ENCODE measurements at regions not wholly inside any gene's neighbourhood (a gene's known extent, or its start where the extent isn't known, plus 50 kb on each side); places are given as distances from the start of the nearest gene placed in this dataset.
"Not testable (repeated sequence)": the region's sequence is repeated elsewhere in the genome, so short reads cannot be mapped to it uniquely, and the experiment has no call there.

DNA sequence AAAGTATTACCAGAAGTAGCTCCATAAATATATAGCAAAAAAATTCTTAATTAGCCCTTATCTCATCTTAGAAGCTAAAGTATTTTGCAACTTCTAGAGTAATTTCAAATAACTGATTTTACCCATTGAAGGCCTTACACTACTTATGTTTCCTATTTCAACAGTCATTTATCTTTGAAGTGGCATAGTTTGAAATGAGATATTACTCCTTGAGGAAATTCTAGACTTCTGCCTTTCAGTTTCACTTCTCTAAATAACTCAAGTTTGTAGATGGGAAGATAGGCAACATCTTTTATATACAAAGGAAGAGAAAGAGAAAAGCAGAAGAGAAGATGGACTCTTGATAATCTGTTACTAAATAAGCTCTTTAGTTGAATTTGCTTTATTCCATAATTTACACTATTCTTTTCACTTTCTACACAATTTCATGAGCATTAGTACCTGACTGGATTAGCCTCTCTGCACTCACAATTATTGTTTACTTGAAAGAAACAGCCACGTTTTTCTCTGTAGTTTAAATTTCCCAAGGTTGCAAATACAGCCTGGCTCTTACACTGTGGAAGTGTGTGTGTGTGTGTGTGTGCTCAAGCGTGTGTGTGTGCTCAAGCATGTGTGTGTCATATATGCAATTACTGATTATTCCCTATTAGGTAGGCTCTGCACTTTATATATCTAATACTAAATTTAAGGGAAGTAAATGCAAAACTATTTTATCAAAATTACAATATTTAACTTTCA, 60.6 kb upstream of the EMB start:
- no peak for ATAC-seq (replicated peaks; ENCODE audit: extremely low read depth, poor library complexity, severe bottlenecking)
- H3K36me3 Mint-ChIP-seq (ENCODE audit: insufficient read depth): no peaks in the 10 kb centered on the region
- no peak for DNase-seq (ENCODE audit: low spot score in 2 of 2)

DNA sequence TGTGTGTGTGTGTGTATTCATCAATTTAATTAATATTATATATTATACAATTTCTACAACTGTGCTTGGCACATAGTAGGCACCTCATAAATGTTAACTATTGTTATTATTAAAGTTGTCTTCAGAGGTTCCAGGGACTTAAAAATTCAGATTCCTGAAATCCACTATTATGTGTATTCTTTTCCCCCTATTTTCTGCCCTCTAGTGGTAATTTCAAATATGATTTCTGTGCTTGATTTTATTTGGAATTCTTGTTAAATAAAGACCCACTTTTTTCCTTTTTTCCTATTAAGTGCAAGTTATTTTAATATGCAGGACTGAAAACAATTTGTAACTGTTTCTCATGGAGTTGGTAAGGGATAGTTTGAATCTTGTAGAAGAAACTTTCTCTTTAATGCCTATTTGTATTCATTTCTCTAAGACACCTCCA, 72.0 kb upstream of the EMB start:
- peak overlapping the region; percentile 56 for H3K27ac Mint-ChIP-seq (ENCODE audit: low read depth)
- not testable (repeated sequence) for H3K36me3 Mint-ChIP-seq (ENCODE audit: insufficient read depth); H3K4me3 Mint-ChIP-seq; ATAC-seq (replicated peaks; ENCODE audit: extremely low read depth, poor library complexity, severe bottlenecking); H3K9me3 Mint-ChIP-seq; H3K27me3 Mint-ChIP-seq; DNase-seq (ENCODE audit: low spot score in 2 of 2)
- H3K4me1 Mint-ChIP-seq: peaks cover 22% of the 10 kb centered on the region

More for the DNA sequence above, 60.6 kb upstream of the EMB start:
- H3K4me1 Mint-ChIP-seq: peaks cover 15% of the 10 kb centered on the region
- H3K4me3 Mint-ChIP-seq: peak overlapping the region; percentile 9
- no peaks in the 10 kb centered on the region for H3K9me3 Mint-ChIP-seq
- no peak overlapping the region for H3K27ac Mint-ChIP-seq (ENCODE audit: low read depth)
- no peaks in the 10 kb centered on the region for H3K27me3 Mint-ChIP-seq

DNA sequence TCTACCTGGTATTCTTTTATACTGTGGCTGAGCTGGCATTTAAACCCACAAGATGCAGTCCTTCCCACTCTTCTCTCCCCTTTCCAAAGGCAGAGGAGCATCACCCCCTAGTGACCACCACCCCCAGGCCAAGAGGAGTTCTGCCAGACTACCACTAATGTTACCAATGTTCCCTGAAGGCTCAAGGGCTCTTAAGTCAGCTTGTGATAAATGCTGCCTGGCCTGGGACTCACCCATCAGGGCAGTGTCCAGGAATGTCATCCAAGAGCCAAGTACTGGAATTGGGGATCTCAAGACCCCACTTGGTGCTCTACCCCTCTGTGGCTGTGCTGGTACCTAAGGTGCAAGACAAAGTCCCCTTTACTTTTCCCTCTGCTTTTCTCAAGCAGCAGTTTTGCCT, 80.0 kb upstream of the EMB start:
- not testable (repeated sequence) for H3K9me3 Mint-ChIP-seq; DNase-seq (ENCODE audit: low spot score in 2 of 2); H3K27me3 Mint-ChIP-seq; ATAC-seq (replicated peaks; ENCODE audit: extremely low read depth, poor library complexity, severe bottlenecking); H3K4me3 Mint-ChIP-seq; H3K36me3 Mint-ChIP-seq (ENCODE audit: insufficient read depth); H3K4me1 Mint-ChIP-seq; H3K27ac Mint-ChIP-seq (ENCODE audit: low read depth)

DNA sequence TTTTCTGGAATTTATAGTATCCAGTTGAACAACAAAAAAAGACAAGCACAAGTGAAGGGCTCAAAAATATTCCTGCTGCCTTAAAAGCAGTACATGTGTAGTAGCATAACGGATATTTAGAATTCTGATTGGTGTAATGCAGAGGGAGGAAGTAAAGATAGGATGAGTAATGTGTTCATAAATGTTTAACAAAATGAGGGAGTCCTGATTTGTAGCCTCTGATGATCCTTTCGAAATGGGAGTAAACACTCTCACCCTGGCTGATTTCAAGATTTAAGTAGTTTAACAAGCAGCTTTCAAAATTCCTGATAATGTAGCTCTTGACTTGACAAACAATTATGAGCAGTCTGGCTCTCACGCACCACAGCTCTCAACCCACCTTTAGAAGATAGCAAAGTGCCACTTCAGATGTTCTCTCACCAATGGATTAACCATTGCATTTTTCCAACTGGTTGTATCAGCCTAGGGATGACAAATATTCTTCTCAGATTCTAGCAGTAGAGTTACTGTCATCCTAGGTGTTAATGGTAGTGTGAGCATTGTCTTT, 86.5 kb upstream of the EMB start:
- DNase-seq (ENCODE audit: low spot score in 2 of 2); H3K36me3 Mint-ChIP-seq (ENCODE audit: insufficient read depth); H3K9me3 Mint-ChIP-seq; ATAC-seq (replicated peaks; ENCODE audit: extremely low read depth, poor library complexity, severe bottlenecking); H3K27me3 Mint-ChIP-seq; H3K4me3 Mint-ChIP-seq; H3K27ac Mint-ChIP-seq (ENCODE audit: low read depth); H3K4me1 Mint-ChIP-seq: not testable (repeated sequence)

DNA sequence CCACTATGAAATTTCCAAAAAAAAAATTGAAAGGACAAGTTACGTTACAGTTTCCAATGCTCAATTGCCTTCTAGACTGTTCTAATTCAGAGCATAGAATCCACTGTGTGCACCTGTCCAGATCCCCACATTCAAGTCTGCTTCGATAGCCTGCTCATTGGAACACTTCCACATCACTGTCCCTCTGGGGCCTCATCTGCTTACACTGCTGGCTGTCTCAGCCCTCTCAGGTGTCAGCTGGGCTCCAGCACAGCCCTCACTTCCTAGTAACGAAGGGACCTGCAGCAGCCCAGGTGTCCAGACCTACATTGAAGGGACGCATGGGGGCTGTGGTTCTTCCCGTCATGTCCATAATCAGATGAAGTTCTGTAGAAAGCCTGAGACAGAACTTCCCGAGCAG, 94.3 kb upstream of the EMB start:
- H3K9me3 Mint-ChIP-seq: no peaks in the 10 kb centered on the region
- H3K27me3 Mint-ChIP-seq: no peaks in the 10 kb centered on the region
- H3K4me1 Mint-ChIP-seq: peaks cover 6% of the 10 kb centered on the region
- no peak overlapping the region for H3K27ac Mint-ChIP-seq (ENCODE audit: low read depth)
- H3K36me3 Mint-ChIP-seq (ENCODE audit: insufficient read depth): peaks cover 3% of the 10 kb centered on the region
- DNase-seq (ENCODE audit: low spot score in 2 of 2) (no peak), ATAC-seq (replicated peaks; ENCODE audit: extremely low read depth, poor library complexity, severe bottlenecking) (no peak)
- no peak overlapping the region for H3K4me3 Mint-ChIP-seq

DNA sequence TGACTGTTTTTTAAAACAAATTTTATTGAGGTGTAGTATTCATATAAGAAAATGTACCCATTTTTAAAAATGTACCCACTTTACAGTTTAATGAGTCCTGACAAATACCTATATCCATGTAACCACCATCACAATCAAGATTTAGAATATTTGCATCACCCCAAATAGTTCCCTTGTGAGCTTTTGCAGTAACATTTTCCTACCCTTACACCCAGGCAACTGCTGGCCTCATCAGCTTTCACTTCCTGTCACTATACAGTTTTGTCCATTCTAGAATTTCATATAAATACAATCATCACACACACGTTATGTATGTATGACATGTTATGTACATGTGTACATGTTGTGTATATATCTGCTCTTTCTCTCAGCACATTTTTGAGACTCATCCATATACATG, 96.4 kb upstream of the EMB start:
- ATAC-seq (replicated peaks; ENCODE audit: extremely low read depth, poor library complexity, severe bottlenecking); H3K36me3 Mint-ChIP-seq (ENCODE audit: insufficient read depth); DNase-seq (ENCODE audit: low spot score in 2 of 2); H3K4me1 Mint-ChIP-seq; H3K4me3 Mint-ChIP-seq; H3K27ac Mint-ChIP-seq (ENCODE audit: low read depth); H3K27me3 Mint-ChIP-seq; H3K9me3 Mint-ChIP-seq: not testable (repeated sequence)

DNA sequence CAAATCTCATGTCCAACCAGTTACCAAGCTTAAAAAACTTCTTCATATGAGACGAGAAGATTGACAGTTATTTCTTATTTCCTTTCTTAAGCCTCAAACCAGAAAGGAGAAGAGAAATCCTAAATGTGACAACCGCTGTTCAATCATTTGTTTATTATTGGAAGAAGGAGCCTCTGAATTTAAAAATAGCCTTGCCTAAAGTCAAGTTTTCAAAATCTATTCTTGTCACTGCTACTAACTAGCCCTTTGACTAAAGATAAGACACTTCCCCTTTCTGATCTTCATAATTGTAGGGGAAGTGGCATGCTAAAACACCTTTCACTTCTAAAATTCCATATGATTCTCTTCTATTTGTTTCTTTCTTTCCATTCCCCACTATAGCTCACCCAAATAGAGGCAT, 106.2 kb upstream of the EMB start:
- H3K27ac Mint-ChIP-seq (ENCODE audit: low read depth): no peak overlapping the region
- peaks cover 2% of the 10 kb centered on the region for H3K9me3 Mint-ChIP-seq
- no peaks in the 10 kb centered on the region for H3K36me3 Mint-ChIP-seq (ENCODE audit: insufficient read depth)
- peaks cover 6% of the 10 kb centered on the region for H3K4me1 Mint-ChIP-seq
- no peaks in the 10 kb centered on the region for H3K27me3 Mint-ChIP-seq
- ATAC-seq (replicated peaks; ENCODE audit: extremely low read depth, poor library complexity, severe bottlenecking) (no peak), DNase-seq (ENCODE audit: low spot score in 2 of 2) (no peak)
- H3K4me3 Mint-ChIP-seq: no peak overlapping the region

DNA sequence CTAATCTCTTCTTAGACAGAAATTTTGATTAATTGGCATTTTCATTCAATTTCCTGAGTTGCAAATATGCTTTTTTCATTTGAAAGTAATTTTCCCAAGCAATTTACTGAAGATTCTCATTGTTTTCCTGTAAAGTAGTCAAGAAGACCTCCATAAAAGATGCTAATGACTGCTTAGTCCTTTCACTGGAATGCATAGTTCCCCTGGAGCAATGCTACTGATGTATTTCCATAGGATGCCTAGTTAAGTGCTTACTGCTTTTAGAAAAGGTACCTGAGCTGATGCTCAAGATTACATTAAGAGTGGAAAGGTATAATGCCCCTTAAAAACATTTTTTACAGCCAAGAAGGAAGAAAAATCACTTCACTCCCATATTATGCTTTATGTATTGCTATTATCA, 109.2 kb upstream of the EMB start:
- Mint-ChIP-seq H3K4me3 (no peak overlapping the region), H3K27me3 (no peaks in the 10 kb centered on the region), H3K4me1 (peaks cover 18% of the 10 kb centered on the region), H3K27ac (ENCODE audit: low read depth) (no peak overlapping the region), H3K9me3 (no peaks in the 10 kb centered on the region), H3K36me3 (ENCODE audit: insufficient read depth) (no peaks in the 10 kb centered on the region)
- no peak for DNase-seq (ENCODE audit: low spot score in 2 of 2)
- no peak for ATAC-seq (replicated peaks; ENCODE audit: extremely low read depth, poor library complexity, severe bottlenecking)

DNA sequence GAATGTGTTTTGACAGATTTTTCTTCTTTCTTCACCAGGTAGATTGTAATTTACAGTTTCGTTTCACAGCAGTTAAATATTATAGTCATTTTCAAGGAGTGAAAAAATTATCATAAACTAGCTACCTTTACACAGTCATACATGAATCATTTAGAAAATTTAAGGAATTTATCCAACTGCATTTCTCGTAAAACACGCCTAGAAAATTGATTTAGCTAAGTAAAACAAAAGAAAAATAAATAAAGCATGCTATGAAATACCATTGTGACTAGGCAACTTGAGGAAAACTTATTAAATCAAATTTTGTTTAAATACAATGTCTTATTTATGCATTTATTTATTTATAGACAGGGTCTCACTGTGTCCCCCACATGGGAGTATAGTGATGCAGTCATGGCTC, 109.9 kb upstream of the EMB start:
- Mint-ChIP-seq H3K4me1 (peaks cover 25% of the 10 kb centered on the region), H3K4me3 (no peak overlapping the region), H3K9me3 (peaks cover 6% of the 10 kb centered on the region), H3K27ac (ENCODE audit: low read depth) (no peak overlapping the region), H3K27me3 (no peaks in the 10 kb centered on the region), H3K36me3 (ENCODE audit: insufficient read depth) (no peaks in the 10 kb centered on the region)
- no peak for ATAC-seq (replicated peaks; ENCODE audit: extremely low read depth, poor library complexity, severe bottlenecking)
- DNase-seq (ENCODE audit: low spot score in 2 of 2): no peak

DNA sequence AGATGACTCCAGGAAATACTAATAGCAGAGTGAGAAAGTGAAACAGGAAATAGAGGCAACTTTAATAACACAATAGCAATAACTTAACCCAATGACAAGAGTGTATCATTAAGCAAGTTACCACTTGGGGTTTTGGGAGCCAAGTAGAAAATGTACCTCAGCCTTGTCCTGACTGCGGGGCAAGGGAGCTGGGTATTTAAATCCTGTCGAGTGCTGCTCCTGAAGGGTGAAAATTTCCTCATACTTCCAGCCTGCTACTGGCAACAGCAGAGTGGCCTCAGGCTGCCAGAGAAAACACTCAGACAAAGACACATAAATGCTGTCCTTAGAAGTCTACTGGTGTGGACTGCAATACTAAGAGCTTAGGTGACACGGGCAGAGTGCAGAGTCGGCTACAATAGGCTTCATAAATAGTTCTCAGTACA, 112.5 kb upstream of the EMB start:
- peaks cover 6% of the 10 kb centered on the region for H3K9me3 Mint-ChIP-seq
- H3K4me1 Mint-ChIP-seq: peaks cover 37% of the 10 kb centered on the region
- peak overlapping the region; percentile 14 for H3K4me3 Mint-ChIP-seq
- H3K36me3 Mint-ChIP-seq (ENCODE audit: insufficient read depth): no peaks in the 10 kb centered on the region
- no peaks in the 10 kb centered on the region for H3K27me3 Mint-ChIP-seq
- DNase-seq (ENCODE audit: low spot score in 2 of 2): no peak
- peak overlapping the region; percentile 27 for H3K27ac Mint-ChIP-seq (ENCODE audit: low read depth)
- ATAC-seq (replicated peaks; ENCODE audit: extremely low read depth, poor library complexity, severe bottlenecking): no peak

DNA sequence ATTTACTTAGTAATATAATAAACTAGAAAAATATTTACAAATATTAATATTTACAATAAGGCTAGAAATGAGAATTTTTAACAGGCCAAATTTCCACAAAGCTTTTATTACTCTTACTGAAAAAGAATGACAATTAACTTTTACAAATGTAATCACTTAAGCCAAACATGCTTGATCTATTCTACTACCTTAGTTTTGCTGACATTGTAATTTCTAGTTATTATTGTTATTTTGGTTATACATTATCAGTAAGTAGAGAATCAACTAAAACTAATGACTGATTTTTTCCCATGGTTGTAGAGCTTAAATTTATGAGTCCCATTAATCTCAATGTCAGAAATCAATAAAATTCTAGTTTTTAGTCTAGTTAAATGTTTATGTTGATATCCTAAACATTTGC, 107.8 kb upstream of the PARP8 start:
- H3K36me3 Mint-ChIP-seq (ENCODE audit: insufficient read depth); ATAC-seq (replicated peaks; ENCODE audit: extremely low read depth, poor library complexity, severe bottlenecking); H3K9me3 Mint-ChIP-seq; H3K27me3 Mint-ChIP-seq; H3K4me3 Mint-ChIP-seq; DNase-seq (ENCODE audit: low spot score in 2 of 2); H3K27ac Mint-ChIP-seq (ENCODE audit: low read depth): not testable (repeated sequence)
- H3K4me1 Mint-ChIP-seq: peaks cover 26% of the 10 kb centered on the region

DNA sequence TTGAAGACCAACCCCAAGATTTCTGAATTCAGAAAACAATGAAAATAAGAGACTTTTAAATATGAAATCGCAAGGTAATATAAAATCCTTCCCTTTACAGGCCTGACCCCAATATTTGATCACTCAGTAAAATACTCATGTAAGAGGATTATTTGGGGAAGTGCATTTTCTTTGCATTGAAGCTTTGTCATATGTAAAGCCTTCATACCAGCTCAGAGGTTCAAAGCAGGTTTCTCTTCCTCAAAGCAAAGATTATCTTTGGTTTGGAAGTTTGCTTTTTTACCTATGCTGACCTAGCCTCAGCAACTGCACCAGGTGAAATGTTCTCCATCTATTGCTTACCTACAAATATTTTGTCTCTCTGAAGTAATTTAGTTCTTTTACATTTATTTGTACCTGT, 106.5 kb upstream of the PARP8 start:
- H3K36me3 Mint-ChIP-seq (ENCODE audit: insufficient read depth): no peaks in the 10 kb centered on the region
- no peak for DNase-seq (ENCODE audit: low spot score in 2 of 2)
- peaks cover 34% of the 10 kb centered on the region for H3K4me1 Mint-ChIP-seq
- peaks cover 6% of the 10 kb centered on the region for H3K9me3 Mint-ChIP-seq
- H3K4me3 Mint-ChIP-seq: no peak overlapping the region
- no peaks in the 10 kb centered on the region for H3K27me3 Mint-ChIP-seq
- no peak for ATAC-seq (replicated peaks; ENCODE audit: extremely low read depth, poor library complexity, severe bottlenecking)
- no peak overlapping the region for H3K27ac Mint-ChIP-seq (ENCODE audit: low read depth)

DNA sequence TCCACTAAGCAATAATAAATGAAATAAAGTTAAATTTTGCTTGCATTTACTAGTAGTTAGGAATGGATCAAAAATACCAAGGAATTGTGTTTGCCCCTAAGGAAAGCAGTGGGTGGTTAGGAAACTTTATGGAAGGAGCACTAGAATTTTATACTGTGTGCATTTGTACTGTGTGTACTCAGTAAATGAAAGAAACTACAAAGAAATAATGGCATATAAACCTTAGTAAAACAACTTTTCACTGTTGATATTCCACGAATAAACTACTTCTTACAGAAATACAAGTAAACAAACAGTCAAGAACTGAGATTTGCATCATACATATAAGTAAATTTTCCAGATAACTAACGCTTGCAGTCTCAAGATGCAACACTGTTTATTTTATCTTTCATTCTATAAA, 103.7 kb upstream of the PARP8 start:
- H3K27me3 Mint-ChIP-seq: no peaks in the 10 kb centered on the region
- DNase-seq (ENCODE audit: low spot score in 2 of 2) (no peak), ATAC-seq (replicated peaks; ENCODE audit: extremely low read depth, poor library complexity, severe bottlenecking) (no peak)
- H3K36me3 Mint-ChIP-seq (ENCODE audit: insufficient read depth): no peaks in the 10 kb centered on the region
- no peak overlapping the region for H3K4me3 Mint-ChIP-seq
- peaks cover 38% of the 10 kb centered on the region for H3K4me1 Mint-ChIP-seq
- no peak overlapping the region for H3K27ac Mint-ChIP-seq (ENCODE audit: low read depth)
- H3K9me3 Mint-ChIP-seq: peaks cover 3% of the 10 kb centered on the region

Measured in central memory CD8-positive, alpha-beta T cell (primary cell).